ENCODE measurements at regions not wholly inside any gene's neighbourhood (a gene's known extent, or its start where the extent isn't known, plus 50 kb on each side); places are given as distances from the start of the nearest gene placed in this dataset.

- TF ChIP-seq CTCF (IDR thresholded peaks at IDR 0.05), result no peak
- Histone ChIP-seq H3K36me3 (no peaks in the 10 kb centered on the region), H3K4me1 (no peaks in the 10 kb centered on the region), H3K27me3 (no peaks in the 10 kb centered on the region), H3K4me3 (no peak overlapping the region), H3K27ac (no peak overlapping the region), H3K9me3 (no peaks in the 10 kb centered on the region)
- intact Hi-C loops (cut with DNase I), result no loop called here
- DNase-seq (ENCODE audit: low spot score in 2 of 2), result no peak
Measured at GRCh38 chr9:86764671-86765343, 182.5 kb downstream of the GAS1 start.

- TF ChIP-seq CTCF (IDR thresholded peaks at IDR 0.05), result no peak
- DNase-seq (ENCODE audit: low spot score in 2 of 2), result no peak
- no peak overlapping the region for H3K27ac ChIP-seq
- H3K27me3 ChIP-seq, result no peaks in the 10 kb centered on the region
- H3K36me3 ChIP-seq, result no peaks in the 10 kb centered on the region
- no peaks in the 10 kb centered on the region for H3K9me3 ChIP-seq
- no peak overlapping the region for H3K4me3 ChIP-seq
- intact Hi-C loops (cut with DNase I), result no loop called here
- H3K4me1 ChIP-seq, result no peaks in the 10 kb centered on the region
Measured at GRCh38 chr9:86764221-86764624, 183.1 kb downstream of the GAS1 start.

- TF ChIP-seq CTCF (IDR thresholded peaks at IDR 0.05), result no peak
- no peaks in the 10 kb centered on the region for H3K4me1 ChIP-seq
- intact Hi-C loops (cut with DNase I), result no loop called here
- no peaks in the 10 kb centered on the region for H3K9me3 ChIP-seq
- H3K4me3 ChIP-seq, result no peak overlapping the region
- no peaks in the 10 kb centered on the region for H3K27me3 ChIP-seq
- H3K27ac ChIP-seq, result no peak overlapping the region
- no peaks in the 10 kb centered on the region for H3K36me3 ChIP-seq
- no peak for DNase-seq (ENCODE audit: low spot score in 2 of 2)
Measured at GRCh38 chr9:86763791-86764190, 183.5 kb downstream of the GAS1 start.

- no peak overlapping the region for H3K27ac ChIP-seq
- H3K4me1 ChIP-seq, result no peaks in the 10 kb centered on the region
- no peaks in the 10 kb centered on the region for H3K36me3 ChIP-seq
- DNase-seq (ENCODE audit: low spot score in 2 of 2), result no peak
- no peaks in the 10 kb centered on the region for H3K9me3 ChIP-seq
- H3K27me3 ChIP-seq, result no peaks in the 10 kb centered on the region
- H3K4me3 ChIP-seq, result no peak overlapping the region
- intact Hi-C loops (cut with DNase I), result no loop called here
- no peak for TF ChIP-seq CTCF (IDR thresholded peaks at IDR 0.05)
Measured at GRCh38 chr9:86757382-86757720, 190.0 kb downstream of the GAS1 start.

- Histone ChIP-seq H3K4me1 (no peaks in the 10 kb centered on the region), H3K9me3 (no peaks in the 10 kb centered on the region), H3K4me3 (no peak overlapping the region), H3K27me3 (no peaks in the 10 kb centered on the region), H3K27ac (no peak overlapping the region), H3K36me3 (no peaks in the 10 kb centered on the region)
- intact Hi-C loops (cut with DNase I), result no loop called here
- TF ChIP-seq CTCF (IDR thresholded peaks at IDR 0.05), result no peak
- DNase-seq (ENCODE audit: low spot score in 2 of 2), result no peak
Measured at GRCh38 chr9:86756576-86757381, 190.5 kb downstream of the GAS1 start.
